HepG2 (cell line): ENCODE measurements at regions not wholly inside any gene's neighbourhood (a gene's known extent, or its start where the extent isn't known, plus 50 kb on each side); places are given as distances from the start of the nearest gene placed in this dataset.

ENCODE experiments used
- ATAC-seq: fragments of 200-7000 bp; cut with Tn5 transposase; 3 replicates; pipeline ENCODE4 v1.9.1; 2020; ENCODE audit warnings: mild to moderate bottlenecking, moderate library complexity
- BruUV-seq: library from RNA; stranded (reverse); fragments of 400-500 nt; replicated peaks from 2 replicates; lab custom pipeline; 2021; lab: Mats Ljungman, UMichigan
- CTCF ChIA-PET: fragments of 300-600 bp; formaldehyde crosslinking; extraction: SDS; loops from one replicate; lab custom pipeline; 2021; ENCODE audit warnings: low total read pairs, inconsistent platforms, low intra/inter-chr PET ratio; lab: Yijun Ruan, JAX
- POLR2A ChIA-PET: fragments of 350-600 bp; sonication (Branson Sonifier 250); formaldehyde crosslinking; loops from one replicate; lab custom pipeline; 2020; ENCODE audit warnings: antibody characterized with exemption, inconsistent platforms; lab: Yijun Ruan, JAX
- DNase-seq: peaks from one replicate; pipeline ENCODE4 v3.0.0-alpha.2; 2015; ENCODE audit warnings: low spot score
- FAIRE-seq: peaks from 3 replicates; lab custom pipeline; 2011; peaks lifted over from hg19 to GRCh38; lab: Jason Lieb, UNC
- H2AFZ ChIP-seq: one replicate; pipeline ENCODE4 v1.6.1; 2011; ENCODE audit warnings: low read length, inconsistent platforms
- H3K27ac ChIP-seq: fragments of 300-600 bp; 3 replicates; pipeline ENCODE4 v1.8.0; 2011; ENCODE audit warnings: mixed run types, mild to moderate bottlenecking, mixed read lengths, low read length, inconsistent platforms; ENCODE audit not compliant: insufficient read depth; ENCODE audit errors: extremely low read length
- H3K27me3 ChIP-seq, 2 experiments: fragments of 200-600 bp in 1 of 2; 2 replicates in 1 of 2; 3 replicates in 1 of 2; pipeline versions ENCODE4 v1.6.0 to v1.8.0; 2011; ENCODE audit warnings: low read length in 2 of 2, mild to moderate bottlenecking in 2 of 2, moderate library complexity in 2 of 2, inconsistent platforms in 1 of 2; ENCODE audit not compliant: insufficient read depth in 2 of 2, control insufficient read depth in 1 of 2
- H3K36me3 ChIP-seq, 2 experiments: fragments of 200-600 bp in 1 of 2; replicated peaks in 1 of 2; 2 replicates in 1 of 2; 3 replicates in 1 of 2; pipeline versions ENCODE4 v1.5.1 to v1.8.0; 2011; ENCODE audit warnings: low read length in 2 of 2, inconsistent platforms in 1 of 2; ENCODE audit not compliant: insufficient read depth in 2 of 2, control insufficient read depth in 1 of 2
- H3K4me1 ChIP-seq: 2 replicates; pipeline ENCODE4 v1.5.1; 2012; ENCODE audit warnings: low read length, inconsistent platforms; ENCODE audit not compliant: insufficient read depth
- H3K4me2 ChIP-seq: 2 replicates; pipeline ENCODE4 v1.6.0; 2011; ENCODE audit warnings: low read depth, low read length, inconsistent platforms
- H3K4me3 ChIP-seq, 3 experiments: fragments of 200-600 bp in 1 of 3; sonication (generic), shearing (Covaris generic) in 1 of 3; replicated peaks in 1 of 3; 2 replicates each; pipeline ENCODE4 v1.5.1; 2011 to 2016; ENCODE audit warnings: low read length in 3 of 3, inconsistent platforms in 2 of 3, low read depth in 2 of 3, mild to moderate bottlenecking in 2 of 3, control low read depth in 1 of 3, mixed read lengths in 1 of 3; ENCODE audit not compliant: insufficient read depth in 1 of 3
- H3K79me2 ChIP-seq: one replicate; pipeline ENCODE4 v1.6.1; 2011; ENCODE audit warnings: low read length, inconsistent platforms; ENCODE audit not compliant: insufficient read depth
- H3K9ac ChIP-seq: 2 replicates; pipeline ENCODE4 v1.6.0; 2011; ENCODE audit warnings: mild to moderate bottlenecking, low read depth, low read length, inconsistent platforms; ENCODE audit not compliant: insufficient read depth
- H3K9me3 ChIP-seq: 2 replicates; pipeline ENCODE4 v1.5.1; 2012; ENCODE audit warnings: mild to moderate bottlenecking, low read length
- H4K20me1 ChIP-seq: 2 replicates; pipeline ENCODE4 v1.6.0; 2011; ENCODE audit warnings: inconsistent platforms, mild to moderate bottlenecking, low read length, moderate library complexity; ENCODE audit not compliant: insufficient read depth
- ADNP ChIP-seq: sonication (generic); formaldehyde crosslinking; IDR thresholded peaks from 2 replicates; pipeline ENCODE4 v1.4.0; 2020; ENCODE audit warnings: missing genetic modification reagents
- ASH2L ChIP-seq: fragments of 300-600, 200-600 bp; sonication (generic); IDR thresholded peaks from 2 replicates; pipeline ENCODE4 v1.7.0; 2017; ENCODE audit warnings: low read depth, mild to moderate bottlenecking, moderate library complexity, mixed read lengths, low read length; ENCODE audit not compliant: insufficient read length
- FOSL2 ChIP-seq: sonication (generic); formaldehyde crosslinking; IDR thresholded peaks from 2 replicates; pipeline ENCODE4 v1.4.0; 2020; ENCODE audit warnings: missing genetic modification reagents
- HOXD1 ChIP-seq: sonication (generic); formaldehyde crosslinking; IDR thresholded peaks from 2 replicates; pipeline ENCODE4 v1.5.0; 2020; ENCODE audit warnings: missing genetic modification reagents
- IRF1 ChIP-seq: sonication (generic); formaldehyde crosslinking; IDR thresholded peaks from 2 replicates; pipeline ENCODE4 v1.4.0; 2020; ENCODE audit warnings: low read depth, mild to moderate bottlenecking, missing genetic modification reagents
- MAFF ChIP-seq: IDR thresholded peaks from 2 replicates; pipeline ENCODE4 v1.6.1; 2011; ENCODE audit warnings: low read depth, low read length, improper control_type of control experiment
- PLRG1 ChIP-seq: fragments of 450-650 bp; conservative IDR thresholded peaks from 2 replicates; pipeline ENCODE4 v1.6.1; 2016
- STAT5B ChIP-seq: sonication (generic); formaldehyde crosslinking; IDR thresholded peaks from 2 replicates; pipeline ENCODE4 v1.4.0; 2020; ENCODE audit warnings: missing genetic modification reagents
- ZBTB3 ChIP-seq: sonication (generic); formaldehyde crosslinking; IDR thresholded peaks from 2 replicates; pipeline ENCODE4 v1.4.0; 2020; ENCODE audit warnings: low read depth, mild to moderate bottlenecking, moderate library complexity, missing genetic modification reagents, borderline replicate concordance
- ZNF18 ChIP-seq: sonication (generic); formaldehyde crosslinking; IDR thresholded peaks from 2 replicates; pipeline ENCODE4 v1.8.0; 2022; ENCODE audit warnings: mild to moderate bottlenecking, missing genetic modification reagents; ENCODE audit not compliant: insufficient replicate concordance
- ZNF567 ChIP-seq: sonication (generic); formaldehyde crosslinking; IDR thresholded peaks from 2 replicates; pipeline ENCODE4 v1.8.1; 2023; ENCODE audit warnings: mild to moderate bottlenecking, missing genetic modification reagents, borderline replicate concordance
- ZNF607 ChIP-seq: sonication (generic); formaldehyde crosslinking; IDR thresholded peaks from 2 replicates; pipeline ENCODE4 v1.5.1; 2020; ENCODE audit warnings: missing genetic modification reagents, mild to moderate bottlenecking, borderline replicate concordance
- ZNF709 ChIP-seq: sonication (generic); formaldehyde crosslinking; IDR thresholded peaks from 2 replicates; pipeline ENCODE4 v1.5.0; 2020; ENCODE audit warnings: mild to moderate bottlenecking, missing genetic modification reagents
- WGBS: methylation state at CpG from one replicate; pipeline ENCODE4 v1.1.6; 2017; ENCODE audit warnings: low lambda C conversion rate; 5-methylcytosine and 5-hydroxymethylcytosine counted together
- in situ Hi-C: cut with HindIII; loops from 2 replicates; pipeline ENCODE4 v1.10.0; 2017; ENCODE audit warnings: low pct_unique_long_range_greater_than_20kb; ENCODE audit not compliant: extremely low pct_ligation_motif_present
- intact Hi-C: fragments of 100-400 bp; cut with micrococcal nuclease; formaldehyde crosslinking; loops from one replicate; pipeline ENCODE4 v1.10.0; 2022; ENCODE audit not compliant: unreplicated experiment

GRCh38 chr2:160812830-160813505 is 319.4 kb upstream of the RBMS1 start:
- in situ Hi-C loops: no loop called here
- intact Hi-C loops: no loop called here
- ATAC-seq: no peak

GRCh38 chr2:160813506-160813858 is 319.9 kb upstream of the RBMS1 start:
- Histone ChIP-seq H3K27ac (no peak overlapping the region), H3K9me3 (no peaks in the 10 kb centered on the region)
- BruUV-seq: no TSS peak
- in situ Hi-C loops: no loop called here
- WGBS: 0% methylated on average over 5 of the region's 5 CpGs
- CTCF ChIA-PET: no interaction called here
- TF ChIP-seq ZNF18: no peak
- TF ChIP-seq PLRG1: no peak
- no peak for TF ChIP-seq ZNF709 (CRISPR knock-in tag)
- TF ChIP-seq IRF1: no peak
- no peak for TF ChIP-seq ASH2L
- TF ChIP-seq, all 625 proteins: peak for 0
- DNase-seq (no peak), ATAC-seq (no peak), FAIRE-seq (no peak)
- no peaks in the 10 kb centered on the region for H3K36me3 ChIP-seq
- no peak overlapping the region for H2AFZ ChIP-seq
- intact Hi-C loops: no loop called here
- H3K79me2 ChIP-seq: no peaks in the 10 kb centered on the region
- no peak overlapping the region for H3K4me2 ChIP-seq
- H4K20me1 ChIP-seq: no peaks in the 10 kb centered on the region
- no peaks in the 10 kb centered on the region for H3K4me1 ChIP-seq
- peaks cover 0 to 4% of the 10 kb centered on the region in 2 experiments; a peak in 1 of 5 replicates for H3K27me3 ChIP-seq
- H3K4me3 ChIP-seq: no peak overlapping the region
- H3K9ac ChIP-seq: no peak overlapping the region
- POLR2A ChIA-PET: no interaction called here

More at GRCh38 chr2:160812830-160813505, 319.4 kb upstream of the RBMS1 start:
- no peak overlapping the region for H3K27ac ChIP-seq
- ChIA-PET CTCF (no interaction called here), POLR2A (no interaction called here)
- H3K4me2 ChIP-seq: no peak overlapping the region
- H3K36me3 ChIP-seq: no peaks in the 10 kb centered on the region
- under 1% methylated on average over 6 of the region's 6 CpGs for WGBS
- H3K9ac ChIP-seq: no peak overlapping the region
- H3K27me3 ChIP-seq: peaks cover 0 to 4% of the 10 kb centered on the region in 2 experiments; a peak in 1 of 5 replicates
- DNase-seq (no peak), FAIRE-seq (no peak)
- no TSS peak for BruUV-seq
- H3K4me1 ChIP-seq: no peaks in the 10 kb centered on the region
- no peaks in the 10 kb centered on the region for H4K20me1 ChIP-seq
- H2AFZ ChIP-seq: no peak overlapping the region
- H3K4me3 ChIP-seq: no peak overlapping the region
- no peaks in the 10 kb centered on the region for H3K79me2 ChIP-seq
- TF ChIP-seq ADNP (no peak), ZNF567 (CRISPR knock-in tag) (no peak), MAFF (no peak), STAT5B (CRISPR knock-in tag) (no peak), FOSL2 (CRISPR knock-in tag) (no peak), HOXD1 (CRISPR knock-in tag) (no peak), ZBTB3 (no peak), ZNF607 (CRISPR knock-in tag) (no peak)
- H3K9me3 ChIP-seq: no peaks in the 10 kb centered on the region
